ENCODE measurements at regions not wholly inside any gene's neighbourhood (a gene's known extent, or its start where the extent isn't known, plus 50 kb on each side); places are given as distances from the start of the nearest gene placed in this dataset.
A peak's percentile ranks its signal among the peaks of the same experiment; 100 is the strongest.

- no peak for DNase-seq
Measured at GRCh38 chr3:159800434-159801155, 188.0 kb upstream of the IL12A start.

DNA sequence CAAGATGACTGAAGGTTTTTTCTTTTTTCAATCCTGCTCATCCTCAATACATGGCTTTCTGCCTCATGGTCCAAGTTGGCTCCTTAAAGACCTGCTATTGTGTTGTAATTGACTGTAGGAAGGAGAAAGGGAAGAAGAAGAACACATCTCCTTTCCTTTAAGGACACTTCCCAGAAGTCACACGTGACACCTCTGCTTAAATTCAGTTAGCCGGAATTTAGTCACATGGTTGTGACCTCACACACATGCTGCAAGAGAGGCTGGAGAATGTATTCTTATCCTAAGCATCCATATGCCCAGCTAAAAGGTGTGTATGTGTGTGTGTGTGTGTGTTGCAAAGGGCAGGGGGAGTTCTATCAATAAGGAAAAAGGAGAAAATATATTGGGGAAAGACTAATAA lies 185.8 kb upstream of the IL12A start:
- DNase-seq: no peak

DNA sequence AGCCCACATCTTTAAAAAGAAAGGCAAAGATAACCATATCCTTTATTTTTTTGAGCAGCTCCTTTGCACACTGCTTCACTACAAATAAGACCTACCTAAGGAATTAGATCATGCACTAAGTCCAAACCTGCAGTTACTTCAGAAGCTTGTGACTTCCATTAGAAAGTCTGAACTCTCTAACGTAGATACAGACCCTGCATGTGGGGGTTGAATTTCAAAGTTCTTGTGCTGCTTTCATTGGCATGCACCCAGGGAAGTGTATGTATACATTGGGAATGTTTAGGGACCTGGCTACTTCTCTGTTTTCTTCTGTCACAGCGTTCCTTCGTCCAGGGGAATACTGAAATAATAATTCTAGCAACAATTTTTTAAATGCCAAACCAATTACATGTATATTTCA lies 185.2 kb upstream of the IL12A start:
- no peak for DNase-seq

- peak; percentile 32 for DNase-seq
Measured at GRCh38 chr3:159804726-159805410, 183.8 kb upstream of the IL12A start.

- DNase-seq: no peak
Measured at GRCh38 chr3:159805411-159805772, 183.2 kb upstream of the IL12A start.

- DNase-seq: no peak
Measured at GRCh38 chr3:159806412-159806811, 182.2 kb upstream of the IL12A start.

- no peak for DNase-seq
Measured at GRCh38 chr3:159807137-159808040, 181.2 kb upstream of the IL12A start.

- no peak for DNase-seq
Measured at GRCh38 chr3:159813822-159814531, 174.7 kb upstream of the IL12A start.

DNA sequence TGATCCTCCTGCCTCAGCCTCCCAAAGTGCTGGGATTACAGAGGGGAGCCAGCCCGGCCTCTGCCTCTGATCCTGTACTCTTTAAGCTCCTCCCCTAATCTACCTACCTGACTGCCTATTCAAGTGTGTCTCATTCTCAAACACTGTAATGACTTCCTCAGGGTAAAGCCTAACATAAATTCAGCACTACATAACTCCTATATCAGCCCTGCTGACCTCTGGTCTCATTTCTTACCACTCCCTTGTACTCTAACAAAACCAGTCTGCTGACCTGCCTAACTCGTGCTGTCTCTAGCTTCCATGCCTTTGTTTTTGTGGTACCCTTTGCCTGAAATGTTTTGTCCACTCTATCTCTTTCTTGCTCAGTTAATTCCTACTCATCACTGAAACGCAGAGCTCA lies 172.1 kb upstream of the IL12A start:
- DNase-seq: no peak

- DNase-seq: no peak
Measured at GRCh38 chr3:159817126-159817525, 171.5 kb upstream of the IL12A start.

- DNase-seq: no peak
Measured at GRCh38 chr3:159817571-159817970, 171.1 kb upstream of the IL12A start.

- no peak for DNase-seq
Measured at GRCh38 chr3:159818399-159818798, 170.2 kb upstream of the IL12A start.

GRCh38 chr3:159818997-159819500 lies 169.6 kb upstream of the IL12A start:
- DNase-seq: no peak

DNA sequence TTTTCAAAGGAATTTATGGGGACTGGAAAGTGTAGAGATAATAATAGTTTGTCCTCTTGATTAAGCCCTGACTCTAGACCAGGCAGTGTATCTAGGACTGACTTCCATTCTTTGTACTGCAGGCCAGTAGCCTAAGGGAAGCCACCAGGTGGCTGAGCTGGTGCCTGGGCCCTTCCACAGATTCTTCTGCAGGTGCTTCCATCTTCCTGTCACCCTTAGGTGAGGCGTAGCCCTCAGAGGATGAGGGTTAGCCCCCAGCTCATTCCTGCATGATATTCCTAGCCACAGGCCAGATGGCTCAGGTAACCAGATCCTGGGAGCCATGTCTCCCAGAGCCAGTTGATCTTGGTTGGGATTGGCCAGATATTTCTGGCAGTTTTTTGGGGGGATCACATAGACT lies 169.0 kb upstream of the IL12A start:
- DNase-seq: no peak

GRCh38 chr3:159821110-159821509 lies 167.5 kb upstream of the IL12A start:
- DNase-seq: no peak

- no peak for DNase-seq
Measured at GRCh38 chr3:159821736-159822135, 166.9 kb upstream of the IL12A start.

- no peak for DNase-seq
Measured at GRCh38 chr3:159823780-159824179, 164.9 kb upstream of the IL12A start.

GRCh38 chr3:159824333-159824732 lies 164.3 kb upstream of the IL12A start:
- DNase-seq: peak; percentile 26

- DNase-seq: no peak
Measured at GRCh38 chr3:159825216-159825854, 163.3 kb upstream of the IL12A start.

GRCh38 chr3:159828542-159828943 lies 160.1 kb upstream of the IL12A start:
- peak; percentile 24 for DNase-seq

DNA sequence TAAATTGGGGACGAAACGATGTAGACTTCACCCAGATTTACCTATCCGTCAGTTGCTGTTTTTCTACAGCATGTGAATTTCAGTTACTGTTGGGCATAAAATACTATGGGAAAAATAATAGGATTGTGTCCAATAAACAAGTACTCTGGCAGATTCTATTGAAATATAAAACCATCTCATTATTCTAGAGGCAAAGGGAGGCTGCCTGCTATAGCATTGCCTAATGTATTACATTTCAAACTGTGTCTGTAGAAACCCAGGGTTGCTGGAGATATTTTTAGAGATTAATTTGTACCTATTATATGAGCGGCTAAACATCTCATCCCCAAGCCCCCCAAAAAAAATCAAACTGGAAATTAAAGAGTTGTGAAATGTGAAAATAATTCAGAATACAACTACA lies 159.6 kb upstream of the IL12A start:
- DNase-seq: no peak

DNA sequence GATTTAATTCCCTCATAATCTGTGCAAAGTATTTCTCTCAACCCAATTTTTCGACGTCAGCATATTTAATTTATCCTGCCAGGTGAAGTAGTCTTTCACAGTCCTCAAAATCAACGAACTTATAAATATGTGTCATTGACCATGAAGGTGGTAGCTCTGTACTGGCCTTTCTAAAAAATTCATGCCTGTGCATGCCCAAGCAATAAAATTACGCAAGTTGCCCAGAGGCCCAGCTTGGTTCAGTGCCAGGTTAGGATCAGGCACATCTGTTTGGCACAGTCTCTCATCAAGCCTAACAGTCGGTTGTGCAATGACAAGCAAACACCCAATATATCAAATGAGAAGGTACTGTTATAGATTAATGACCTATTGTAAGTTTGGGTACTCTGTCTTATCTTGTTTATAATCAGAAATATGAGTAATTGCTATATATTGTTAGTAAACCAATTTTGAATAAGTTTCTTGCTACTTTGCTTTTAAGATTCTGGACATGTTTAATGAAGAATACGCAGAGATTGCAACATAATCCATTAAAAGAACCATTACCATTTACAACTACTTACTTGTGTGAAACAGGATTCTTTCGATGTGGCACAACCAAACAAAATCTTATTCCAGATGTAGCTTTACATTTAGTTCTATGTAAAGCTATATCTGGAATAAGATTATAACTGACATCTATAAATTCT lies 159.0 kb upstream of the IL12A start:
- DNase-seq: peak; percentile 85

Data from NCI-H510A (cell line).